CD14-positive monocyte (primary cell): ENCODE measurements at regions not wholly inside any gene's neighbourhood (a gene's known extent, or its start where the extent isn't known, plus 50 kb on each side); places are given as distances from the start of the nearest gene placed in this dataset.

Source experiments
- DNase-seq, 3 donors: peaks; one replicate each; pipeline ENCODE4 v3.0.0-alpha.2; 2011 to 2022
- H2AFZ ChIP-seq: 2 replicates; pipeline ENCODE4 v1.6.0; 2012; ENCODE audit warnings: mild to moderate bottlenecking, low read depth, low read length, inconsistent platforms; ENCODE audit not compliant: insufficient read depth, poor library complexity, severe bottlenecking
- H3K27ac ChIP-seq, 2 donors: 1 replicate in 1 of 2; 2 replicates in 1 of 2; pipeline ENCODE4 v1.5.1; 2012 to 2013; ENCODE audit warnings: low read length in 2 of 2, control low read depth in 1 of 2, inconsistent platforms in 1 of 2, low read depth in 1 of 2, mild to moderate bottlenecking in 1 of 2
- H3K27me3 ChIP-seq, 2 donors: one replicate each; pipeline versions ENCODE4 v1.6.0 to v1.6.1; 2011 to 2013; ENCODE audit warnings: low read length in 2 of 2; ENCODE audit not compliant: control insufficient read depth in 2 of 2, insufficient read depth in 2 of 2
- H3K36me3 ChIP-seq, 2 donors: replicated peaks in 1 of 2; 1 replicate in 1 of 2; 2 replicates in 1 of 2; pipeline versions ENCODE4 v1.5.1 to v1.6.1; 2012 to 2013; ENCODE audit warnings: low read length in 2 of 2, control low read depth in 1 of 2, inconsistent platforms in 1 of 2, mild to moderate bottlenecking in 1 of 2; ENCODE audit not compliant: insufficient read depth in 2 of 2, control insufficient read depth in 1 of 2
- H3K4me1 ChIP-seq, 2 donors: 1 replicate in 1 of 2; 2 replicates in 1 of 2; pipeline versions ENCODE4 v1.5.1 to v1.6.1; 2012 to 2013; ENCODE audit warnings: low read length in 2 of 2, control low read depth in 1 of 2, inconsistent platforms in 1 of 2, mild to moderate bottlenecking in 1 of 2, moderate library complexity in 1 of 2; ENCODE audit not compliant: insufficient read depth in 2 of 2, control insufficient read depth in 1 of 2
- H3K4me2 ChIP-seq: replicated peaks from 2 replicates; pipeline ENCODE3; 2012; ENCODE audit warnings: low read length, moderate library complexity, mild to moderate bottlenecking; ENCODE audit not compliant: poor library complexity, severe bottlenecking; ENCODE audit errors: extremely low read depth
- H3K4me3 ChIP-seq, 3 experiments: fragments of 200-600 bp in 1 of 3; sonication (generic) in 1 of 3; replicated peaks in 1 of 3; 1 replicate in 2 of 3; 2 replicates in 1 of 3; pipeline ENCODE4 v1.5.1; 2011 to 2013; ENCODE audit warnings: low read length in 3 of 3, mild to moderate bottlenecking in 3 of 3, control low read depth in 2 of 3, low read depth in 2 of 3, inconsistent platforms in 1 of 3, moderate library complexity in 1 of 3
- H3K79me2 ChIP-seq: 2 replicates; pipeline ENCODE4 v1.6.0; 2012; ENCODE audit warnings: mild to moderate bottlenecking, control low read depth, inconsistent platforms, low read length, moderate library complexity; ENCODE audit not compliant: insufficient read depth
- H3K9ac ChIP-seq: 2 replicates; pipeline ENCODE4 v1.6.0; 2017; ENCODE audit warnings: low read length, mild to moderate bottlenecking; ENCODE audit not compliant: insufficient read depth, poor library complexity, severe bottlenecking
- H3K9me3 ChIP-seq, 2 donors: replicated peaks in 1 of 2; 1 replicate in 1 of 2; 2 replicates in 1 of 2; pipeline versions ENCODE4 v1.5.1 to v1.6.1; 2012 to 2013; ENCODE audit warnings: low read length in 2 of 2, control low read depth in 1 of 2; ENCODE audit not compliant: control insufficient read depth in 1 of 2, insufficient read depth in 1 of 2
- H4K20me1 ChIP-seq: 2 replicates; pipeline ENCODE4 v1.6.0; 2012; ENCODE audit warnings: mild to moderate bottlenecking, low read length, control low read depth, moderate library complexity; ENCODE audit not compliant: insufficient read depth
- H3K27ac Mint-ChIP-seq, 7 donors: one replicate each; pipeline ENCODE4 v1.8.0; 2020; ENCODE audit warnings: mild to moderate bottlenecking in 7 of 7, mixed read lengths in 7 of 7, moderate library complexity in 6 of 7, inconsistent platforms in 2 of 7
- H3K27me3 Mint-ChIP-seq, 3 donors: one replicate each; pipeline ENCODE4 v1.8.0; 2021 to 2022; ENCODE audit warnings: low read depth in 3 of 3, mild to moderate bottlenecking in 3 of 3, mixed read lengths in 3 of 3, moderate library complexity in 3 of 3, inconsistent platforms in 1 of 3
- H3K36me3 Mint-ChIP-seq, 2 donors: one replicate each; pipeline ENCODE4 v1.8.0; 2020; ENCODE audit warnings: mixed read lengths in 2 of 2, inconsistent platforms in 1 of 2, mild to moderate bottlenecking in 1 of 2
- H3K4me1 Mint-ChIP-seq: one replicate; pipeline ENCODE4 v1.8.0; 2020; ENCODE audit warnings: mild to moderate bottlenecking, mixed read lengths
- H3K4me3 Mint-ChIP-seq, 2 donors: one replicate each; pipeline ENCODE4 v1.8.0; 2020; ENCODE audit warnings: mild to moderate bottlenecking in 2 of 2, mixed read lengths in 2 of 2, moderate library complexity in 1 of 2
- H3K9me3 Mint-ChIP-seq, 7 donors: one replicate each; pipeline ENCODE4 v1.8.0; 2020 to 2022; ENCODE audit warnings: mixed read lengths in 7 of 7, mild to moderate bottlenecking in 6 of 7, moderate library complexity in 6 of 7, inconsistent platforms in 2 of 7
- WGBS: methylation state at CpG from one replicate; pipeline ENCODE4 v1.1.5; 2013; ENCODE audit warnings: missing lambda C conversion rate; ENCODE audit not compliant: insufficient coverage; 5-methylcytosine and 5-hydroxymethylcytosine counted together
- intact Hi-C, 2 donors: fragments of 100-400 bp; cut with micrococcal nuclease; formaldehyde crosslinking; loops; one replicate each; pipeline versions ENCODE4 v1.15.0 to v1.15.1; 2023
- TF ChIP-seq, protein P1 (sequence below): fragments of 200-600 bp; IDR thresholded peaks from one replicate; pipeline ENCODE4 v1.8.0; 2022; ENCODE audit warnings: antibody characterized with exemption, mild to moderate bottlenecking

- no peaks in the 10 kb centered on the region for H3K36me3 Mint-ChIP-seq
- no peak for DNase-seq
- no peaks in the 10 kb centered on the region for H3K9me3 ChIP-seq
- H3K27ac Mint-ChIP-seq = no peak overlapping the region
- H3K27me3 ChIP-seq = no peaks in the 10 kb centered on the region
- H3K4me1 Mint-ChIP-seq = peaks cover 13% of the 10 kb centered on the region
- H3K4me1 ChIP-seq = no peaks in the 10 kb centered on the region
- H4K20me1 ChIP-seq = no peaks in the 10 kb centered on the region
- no peaks in the 10 kb centered on the region for H3K79me2 ChIP-seq
- no peak overlapping the region for H3K4me3 Mint-ChIP-seq
- H3K36me3 ChIP-seq = no peaks in the 10 kb centered on the region
- H3K9ac ChIP-seq = no peak overlapping the region
- intact Hi-C loops = no loop called here
- H3K4me3 ChIP-seq = no peak overlapping the region
- no CpG with 5 or more reads among the region's 3 CpGs for WGBS
- no peaks in the 10 kb centered on the region for H3K9me3 Mint-ChIP-seq
- no peak overlapping the region for H2AFZ ChIP-seq
- no peak overlapping the region for H3K27ac ChIP-seq
- no peaks in the 10 kb centered on the region for H3K27me3 Mint-ChIP-seq
- TF ChIP-seq, protein P1, sequence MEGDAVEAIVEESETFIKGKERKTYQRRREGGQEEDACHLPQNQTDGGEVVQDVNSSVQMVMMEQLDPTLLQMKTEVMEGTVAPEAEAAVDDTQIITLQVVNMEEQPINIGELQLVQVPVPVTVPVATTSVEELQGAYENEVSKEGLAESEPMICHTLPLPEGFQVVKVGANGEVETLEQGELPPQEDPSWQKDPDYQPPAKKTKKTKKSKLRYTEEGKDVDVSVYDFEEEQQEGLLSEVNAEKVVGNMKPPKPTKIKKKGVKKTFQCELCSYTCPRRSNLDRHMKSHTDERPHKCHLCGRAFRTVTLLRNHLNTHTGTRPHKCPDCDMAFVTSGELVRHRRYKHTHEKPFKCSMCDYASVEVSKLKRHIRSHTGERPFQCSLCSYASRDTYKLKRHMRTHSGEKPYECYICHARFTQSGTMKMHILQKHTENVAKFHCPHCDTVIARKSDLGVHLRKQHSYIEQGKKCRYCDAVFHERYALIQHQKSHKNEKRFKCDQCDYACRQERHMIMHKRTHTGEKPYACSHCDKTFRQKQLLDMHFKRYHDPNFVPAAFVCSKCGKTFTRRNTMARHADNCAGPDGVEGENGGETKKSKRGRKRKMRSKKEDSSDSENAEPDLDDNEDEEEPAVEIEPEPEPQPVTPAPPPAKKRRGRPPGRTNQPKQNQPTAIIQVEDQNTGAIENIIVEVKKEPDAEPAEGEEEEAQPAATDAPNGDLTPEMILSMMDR = no peak
- H3K4me2 ChIP-seq = no peak overlapping the region
These were observed 114.9 kb downstream of the QPCT start for GRCh38 chr2:37459095-37459981.

DNA sequence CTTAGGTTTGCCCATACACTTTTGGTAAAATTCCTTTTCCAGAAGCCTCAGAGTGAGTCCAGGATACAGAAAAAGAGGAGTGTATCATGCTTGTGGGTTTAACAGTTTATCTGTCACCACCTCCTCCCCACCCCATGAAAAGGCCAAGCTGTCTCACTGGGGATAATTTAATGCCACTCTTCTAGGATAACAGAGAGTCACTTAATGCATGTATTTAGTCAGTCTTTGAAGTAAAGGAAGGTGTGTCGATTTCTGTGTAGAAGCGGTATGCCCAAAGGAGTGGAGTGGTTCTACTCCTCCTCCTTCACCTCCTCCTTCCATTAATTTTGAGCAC is 116.4 kb downstream of the QPCT start:
- no peak overlapping the region for H3K27ac ChIP-seq
- no peak overlapping the region for H3K4me3 Mint-ChIP-seq

More for the DNA sequence above, 116.4 kb downstream of the QPCT start:
- intact Hi-C loops = no loop called here
- H3K9ac ChIP-seq = no peak overlapping the region
- H3K9me3 ChIP-seq = no peaks in the 10 kb centered on the region
- H3K4me2 ChIP-seq = no peak overlapping the region
- no peak for DNase-seq
- H3K36me3 ChIP-seq = no peaks in the 10 kb centered on the region
- Mint-ChIP-seq H3K27me3 (no peaks in the 10 kb centered on the region), H3K4me1 (peaks cover 14% of the 10 kb centered on the region), H3K27ac (no peak overlapping the region), H3K9me3 (no peaks in the 10 kb centered on the region), H3K36me3 (no peaks in the 10 kb centered on the region)
- no peaks in the 10 kb centered on the region for H3K4me1 ChIP-seq
- no CpG with 5 or more reads among the region's 2 CpGs for WGBS
- H4K20me1 ChIP-seq = no peaks in the 10 kb centered on the region
- H3K4me3 ChIP-seq = no peak overlapping the region
- TF ChIP-seq, protein P1 = no peak
- no peak overlapping the region for H2AFZ ChIP-seq
- H3K79me2 ChIP-seq = no peaks in the 10 kb centered on the region
- H3K27me3 ChIP-seq = no peaks in the 10 kb centered on the region
